Fibroblast of pulmonary artery (primary cell): ENCODE measurements at regions not wholly inside any gene's neighbourhood (a gene's known extent, or its start where the extent isn't known, plus 50 kb on each side); places are given as distances from the start of the nearest gene placed in this dataset.

Experiments
- DNase-seq: peaks from one replicate; pipeline ENCODE4 v3.0.0-alpha.2; 2010; ENCODE audit warnings: low read depth
- H3K4me3 ChIP-seq: replicated peaks from 2 replicates; pipeline ENCODE4 v1.5.1; 2011; ENCODE audit warnings: low read depth, mild to moderate bottlenecking, control low read depth, low read length, moderate library complexity
- TF ChIP-seq, protein P1 (sequence below): IDR thresholded peaks from 2 replicates; pipeline ENCODE4 v1.5.1; 2011; ENCODE audit warnings: mild to moderate bottlenecking, control low read depth, low read length, inconsistent platforms; ENCODE audit errors: missing control alignments

DNA sequence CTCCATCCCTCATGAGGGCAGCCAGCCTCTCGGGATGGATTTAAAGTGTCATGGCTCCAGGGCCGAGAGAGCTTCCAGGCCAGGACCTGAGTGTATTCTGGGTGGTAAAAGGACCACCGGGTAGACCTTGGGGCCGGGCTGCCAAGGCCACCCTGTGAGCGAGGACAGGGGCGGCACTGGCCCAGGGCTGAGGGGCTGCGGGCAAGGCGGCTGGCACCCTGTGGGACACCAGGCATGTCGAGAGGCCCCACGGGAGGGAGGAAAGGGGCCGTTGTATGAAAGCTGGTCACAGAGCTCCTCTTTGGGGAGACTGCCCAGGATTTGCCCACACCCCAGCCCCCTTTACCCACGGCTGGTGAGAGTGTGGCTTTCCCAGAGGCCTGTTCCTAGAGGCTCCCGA, 92.3 kb upstream of the RTL6 start:
- TF ChIP-seq, protein P1, sequence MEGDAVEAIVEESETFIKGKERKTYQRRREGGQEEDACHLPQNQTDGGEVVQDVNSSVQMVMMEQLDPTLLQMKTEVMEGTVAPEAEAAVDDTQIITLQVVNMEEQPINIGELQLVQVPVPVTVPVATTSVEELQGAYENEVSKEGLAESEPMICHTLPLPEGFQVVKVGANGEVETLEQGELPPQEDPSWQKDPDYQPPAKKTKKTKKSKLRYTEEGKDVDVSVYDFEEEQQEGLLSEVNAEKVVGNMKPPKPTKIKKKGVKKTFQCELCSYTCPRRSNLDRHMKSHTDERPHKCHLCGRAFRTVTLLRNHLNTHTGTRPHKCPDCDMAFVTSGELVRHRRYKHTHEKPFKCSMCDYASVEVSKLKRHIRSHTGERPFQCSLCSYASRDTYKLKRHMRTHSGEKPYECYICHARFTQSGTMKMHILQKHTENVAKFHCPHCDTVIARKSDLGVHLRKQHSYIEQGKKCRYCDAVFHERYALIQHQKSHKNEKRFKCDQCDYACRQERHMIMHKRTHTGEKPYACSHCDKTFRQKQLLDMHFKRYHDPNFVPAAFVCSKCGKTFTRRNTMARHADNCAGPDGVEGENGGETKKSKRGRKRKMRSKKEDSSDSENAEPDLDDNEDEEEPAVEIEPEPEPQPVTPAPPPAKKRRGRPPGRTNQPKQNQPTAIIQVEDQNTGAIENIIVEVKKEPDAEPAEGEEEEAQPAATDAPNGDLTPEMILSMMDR: no peak
- DNase-seq: no peak
- no peak overlapping the region for H3K4me3 ChIP-seq

- TF ChIP-seq, protein P1: no peak
- DNase-seq: no peak
- no peak overlapping the region for H3K4me3 ChIP-seq
Observed at GRCh38 chr22:44589831-44590230, 91.8 kb upstream of the RTL6 start.

- no peak overlapping the region for H3K4me3 ChIP-seq
- no peak for DNase-seq
- TF ChIP-seq, protein P1: no peak
Observed at GRCh38 chr22:44588348-44588747, 90.3 kb upstream of the RTL6 start.

GRCh38 chr22:44587737-44588310, 89.8 kb upstream of the RTL6 start:
- TF ChIP-seq, protein P1: no peak
- no peak overlapping the region for H3K4me3 ChIP-seq
- DNase-seq: no peak

- H3K4me3 ChIP-seq: no peak overlapping the region
- TF ChIP-seq, protein P1: no peak
- no peak for DNase-seq
Observed at GRCh38 chr22:44586999-44587736, 89.1 kb upstream of the RTL6 start.

DNA sequence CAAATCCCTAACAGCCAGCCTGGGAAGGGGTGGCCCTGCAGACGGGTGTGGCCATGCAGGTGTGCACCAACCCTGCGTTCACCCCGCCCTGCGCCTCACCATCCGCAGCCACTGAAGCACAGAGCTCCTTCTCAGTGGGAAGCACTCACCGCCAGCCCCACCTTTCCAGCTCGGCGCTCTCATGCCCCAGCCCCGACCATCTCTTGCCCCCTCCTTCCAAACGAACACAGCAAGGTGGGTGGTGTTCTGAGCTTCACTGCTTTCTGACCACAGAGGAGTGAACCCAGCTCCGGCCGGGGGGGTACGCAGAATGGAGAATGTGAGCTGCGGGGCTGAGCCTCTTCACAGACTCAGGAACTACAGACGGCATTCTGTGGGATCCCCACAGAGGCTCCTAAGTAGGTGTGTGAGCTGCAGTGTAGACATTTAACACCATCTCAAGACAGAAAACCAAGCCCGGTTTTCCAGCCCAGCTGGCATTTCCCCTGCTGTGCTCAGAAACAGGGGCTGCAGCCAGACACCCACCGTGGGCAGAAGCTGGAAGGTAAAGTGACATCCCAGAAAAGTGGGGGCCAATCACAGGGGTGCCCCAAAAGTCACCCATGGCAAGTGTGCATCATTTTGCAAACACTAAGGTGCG, 88.4 kb upstream of the RTL6 start:
- DNase-seq: no peak
- TF ChIP-seq, protein P1: no peak
- H3K4me3 ChIP-seq: no peak overlapping the region
